Activated naive CD4-positive, alpha-beta T cell treated with anti-CD3 and anti-CD28 coated beads for 36 hours (primary cell): ENCODE measurements at regions not wholly inside any gene's neighbourhood (a gene's known extent, or its start where the extent isn't known, plus 50 kb on each side); places are given as distances from the start of the nearest gene placed in this dataset.

Experiments
- CTCF ChIA-PET: fragments of 350-600 bp; sonication (Branson Sonifier 250); formaldehyde crosslinking; loops from one replicate; lab custom pipeline; 2021; ENCODE audit warnings: antibody characterized with exemption; lab: Charles Lee
- DNase-seq: peaks from one replicate; pipeline ENCODE4 v3.0.0-alpha.2; 2020
- H3K27ac Mint-ChIP-seq: one replicate; pipeline ENCODE4 v1.8.0; 2021; ENCODE audit warnings: mild to moderate bottlenecking, mixed read lengths
- H3K27me3 Mint-ChIP-seq: one replicate; pipeline ENCODE4 v1.8.0; 2021; ENCODE audit warnings: low read depth, mixed read lengths
- H3K36me3 Mint-ChIP-seq: one replicate; pipeline ENCODE4 v1.8.0; 2021; ENCODE audit warnings: low read depth, mixed read lengths
- H3K4me1 Mint-ChIP-seq: one replicate; pipeline ENCODE4 v1.8.0; 2021; ENCODE audit warnings: low read depth, mixed read lengths
- H3K4me3 Mint-ChIP-seq: one replicate; pipeline ENCODE4 v1.8.0; 2021; ENCODE audit warnings: mild to moderate bottlenecking, moderate library complexity, mixed read lengths
- H3K9me3 Mint-ChIP-seq: one replicate; pipeline ENCODE4 v1.8.0; 2021; ENCODE audit warnings: mixed read lengths
- intact Hi-C: fragments of 100-400 bp; cut with micrococcal nuclease; formaldehyde crosslinking; loops from one replicate; pipeline ENCODE4 v1.15.1; 2023

DNA sequence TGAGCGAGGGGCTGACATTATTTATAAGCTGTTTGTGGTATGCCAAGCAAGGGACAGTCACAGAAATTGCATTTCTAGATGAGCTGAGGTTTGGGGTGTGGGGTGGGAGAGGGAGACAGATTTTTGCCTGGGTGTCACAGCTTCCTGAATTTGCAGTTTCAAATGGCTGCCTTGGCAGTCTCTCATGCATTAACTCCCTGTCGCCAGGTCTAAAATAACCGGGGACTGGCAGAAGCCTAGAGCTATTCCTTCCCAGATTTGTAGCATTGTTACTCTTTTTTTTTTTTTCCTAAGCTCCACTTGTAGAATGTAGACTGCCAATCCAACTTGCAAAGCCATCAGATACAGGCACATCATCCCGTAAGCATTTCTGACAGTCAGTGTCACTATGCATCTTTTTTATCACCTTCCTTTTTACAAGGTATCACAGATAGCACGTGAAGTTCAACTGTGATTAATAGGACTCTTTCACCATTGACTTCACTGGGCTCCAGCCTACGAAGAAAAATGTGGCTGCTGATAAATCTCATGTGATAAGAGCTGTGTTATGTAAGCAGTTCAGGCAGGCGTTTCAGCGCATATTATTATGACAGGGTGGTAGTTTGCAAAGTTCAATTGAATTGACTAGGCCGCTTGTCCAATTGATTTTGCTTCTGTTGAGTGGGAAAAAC is 130.7 kb upstream of the CELF2 start:
- H3K4me3 Mint-ChIP-seq, result no peak overlapping the region
- peaks cover 16% of the 10 kb centered on the region for H3K9me3 Mint-ChIP-seq
- peaks cover 6% of the 10 kb centered on the region for H3K27me3 Mint-ChIP-seq
- CTCF ChIA-PET, result no interaction called here
- intact Hi-C loops, result no loop called here
- H3K27ac Mint-ChIP-seq, result no peak overlapping the region
- no peak for DNase-seq
- H3K36me3 Mint-ChIP-seq, result no peaks in the 10 kb centered on the region
- H3K4me1 Mint-ChIP-seq, result no peaks in the 10 kb centered on the region

- intact Hi-C loops, result no loop called here
- H3K9me3 Mint-ChIP-seq, result no peaks in the 10 kb centered on the region
- no peak overlapping the region for H3K27ac Mint-ChIP-seq
- CTCF ChIA-PET, result no interaction called here
- no peaks in the 10 kb centered on the region for H3K4me1 Mint-ChIP-seq
- no peaks in the 10 kb centered on the region for H3K36me3 Mint-ChIP-seq
- no peak overlapping the region for H3K4me3 Mint-ChIP-seq
- DNase-seq, result no peak
- peaks cover 6% of the 10 kb centered on the region for H3K27me3 Mint-ChIP-seq
Observed at GRCh38 chr10:10891124-10892082, 126.3 kb upstream of the CELF2 start.

- peaks cover 4% of the 10 kb centered on the region for H3K27me3 Mint-ChIP-seq
- no peak overlapping the region for H3K27ac Mint-ChIP-seq
- intact Hi-C loops, result no loop called here
- no peaks in the 10 kb centered on the region for H3K36me3 Mint-ChIP-seq
- no peak overlapping the region for H3K4me3 Mint-ChIP-seq
- H3K9me3 Mint-ChIP-seq, result no peaks in the 10 kb centered on the region
- no peaks in the 10 kb centered on the region for H3K4me1 Mint-ChIP-seq
- CTCF ChIA-PET, result no interaction called here
- no peak for DNase-seq
Observed at GRCh38 chr10:10892290-10892875, 125.3 kb upstream of the CELF2 start.

DNA sequence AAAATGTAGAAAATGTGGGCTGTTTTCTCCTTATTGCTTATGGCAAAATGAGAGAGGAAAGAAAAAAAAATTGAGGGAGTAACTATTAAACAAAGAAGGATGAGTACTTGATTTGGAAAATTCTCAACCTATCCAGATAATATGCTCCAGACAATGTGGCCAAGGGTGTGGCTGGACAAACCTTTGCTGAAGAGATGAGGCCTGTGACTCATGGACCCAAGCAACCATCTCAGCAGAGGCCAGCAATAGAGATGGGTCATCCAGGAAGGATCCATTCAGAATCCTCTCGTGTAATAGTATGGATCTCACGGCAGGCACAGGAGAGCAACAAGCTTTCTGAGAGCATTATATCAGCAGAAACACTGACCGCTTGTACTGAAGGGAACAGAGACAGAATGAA is 120.3 kb upstream of the CELF2 start:
- H3K4me3 Mint-ChIP-seq, result no peak overlapping the region
- no peak for DNase-seq
- intact Hi-C loops, result no loop called here

DNA sequence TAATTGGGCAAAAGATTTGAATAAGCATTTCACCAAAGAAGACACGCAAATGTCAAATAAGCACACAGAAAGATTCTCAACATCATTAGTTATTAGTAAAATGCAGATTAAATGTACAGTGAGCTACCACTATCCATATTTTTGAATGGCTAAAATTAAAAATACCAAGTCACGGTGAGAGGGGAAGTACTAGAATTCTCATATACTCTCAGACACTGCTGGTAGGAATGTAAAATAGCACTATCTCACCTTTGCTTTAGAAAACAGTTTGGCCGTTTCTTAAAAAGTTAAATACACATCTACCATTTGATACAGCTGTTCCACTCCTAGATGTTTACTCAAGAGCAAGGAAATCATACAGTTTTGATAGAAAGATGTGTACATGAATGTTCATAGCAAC is 115.8 kb upstream of the CELF2 start:
- Mint-ChIP-seq H3K4me1 (no peaks in the 10 kb centered on the region), H3K27ac (no peak overlapping the region), H3K36me3 (no peaks in the 10 kb centered on the region), H3K9me3 (no peaks in the 10 kb centered on the region), H3K4me3 (no peak overlapping the region), H3K27me3 (peaks cover under 1% of the 10 kb centered on the region)
- CTCF ChIA-PET, result no interaction called here
- intact Hi-C loops, result no loop called here
- DNase-seq, result no peak

More for the DNA sequence above, 120.3 kb upstream of the CELF2 start:
- no peaks in the 10 kb centered on the region for H3K27me3 Mint-ChIP-seq
- CTCF ChIA-PET, result no interaction called here
- no peaks in the 10 kb centered on the region for H3K4me1 Mint-ChIP-seq
- no peaks in the 10 kb centered on the region for H3K9me3 Mint-ChIP-seq
- no peaks in the 10 kb centered on the region for H3K36me3 Mint-ChIP-seq
- H3K27ac Mint-ChIP-seq, result no peak overlapping the region

DNA sequence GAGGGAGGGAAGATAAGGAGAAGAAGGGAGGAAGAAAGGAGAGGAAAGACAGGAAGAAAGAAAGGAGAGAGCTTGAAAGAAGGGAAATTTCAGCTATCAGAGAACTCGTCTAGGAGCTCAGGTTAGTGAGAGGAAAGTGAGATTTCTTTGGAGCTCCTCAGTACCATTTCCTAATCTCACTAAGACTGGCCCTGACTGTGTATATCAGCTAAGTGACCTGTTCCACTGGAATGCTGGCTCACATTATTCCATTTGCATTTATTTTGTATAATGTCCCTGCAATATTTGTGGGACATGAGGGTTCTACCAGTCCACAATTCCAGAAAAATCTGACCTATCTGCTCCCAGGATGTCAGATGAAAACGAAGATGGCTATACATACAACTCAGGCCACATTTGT is 114.7 kb upstream of the CELF2 start:
- Mint-ChIP-seq H3K27me3 (peaks cover 2% of the 10 kb centered on the region), H3K9me3 (no peaks in the 10 kb centered on the region)

DNA sequence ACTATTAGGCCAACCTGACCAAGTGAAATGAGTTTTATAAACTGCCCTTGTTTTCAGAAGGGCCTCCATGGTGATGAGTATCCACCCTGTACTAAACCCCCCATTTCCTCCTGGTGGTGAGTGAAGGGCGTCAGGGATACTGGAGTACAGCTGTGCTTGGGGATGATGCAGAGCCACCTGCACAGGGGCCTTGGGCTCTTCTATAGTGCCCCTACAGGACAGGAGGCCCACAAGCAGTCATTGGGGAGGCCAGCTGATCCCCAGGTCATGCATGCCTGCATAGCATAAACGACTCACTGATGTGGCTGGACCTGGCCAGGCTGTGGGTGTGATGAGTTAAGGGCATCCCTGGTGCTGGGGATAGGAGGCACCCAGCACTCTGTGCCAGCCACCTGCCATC is 114.1 kb upstream of the CELF2 start:
- Mint-ChIP-seq H3K4me1 (no peaks in the 10 kb centered on the region), H3K27me3 (peaks cover 2% of the 10 kb centered on the region), H3K4me3 (no peak overlapping the region), H3K27ac (no peak overlapping the region), H3K36me3 (no peaks in the 10 kb centered on the region), H3K9me3 (no peaks in the 10 kb centered on the region)
- intact Hi-C loops, result no loop called here
- DNase-seq, result no peak
- CTCF ChIA-PET, result no interaction called here

More for the DNA sequence above, 114.7 kb upstream of the CELF2 start:
- intact Hi-C loops, result no loop called here
- CTCF ChIA-PET, result no interaction called here
- DNase-seq, result no peak
- H3K27ac Mint-ChIP-seq, result no peak overlapping the region
- no peak overlapping the region for H3K4me3 Mint-ChIP-seq
- H3K4me1 Mint-ChIP-seq, result no peaks in the 10 kb centered on the region
- no peaks in the 10 kb centered on the region for H3K36me3 Mint-ChIP-seq

DNA sequence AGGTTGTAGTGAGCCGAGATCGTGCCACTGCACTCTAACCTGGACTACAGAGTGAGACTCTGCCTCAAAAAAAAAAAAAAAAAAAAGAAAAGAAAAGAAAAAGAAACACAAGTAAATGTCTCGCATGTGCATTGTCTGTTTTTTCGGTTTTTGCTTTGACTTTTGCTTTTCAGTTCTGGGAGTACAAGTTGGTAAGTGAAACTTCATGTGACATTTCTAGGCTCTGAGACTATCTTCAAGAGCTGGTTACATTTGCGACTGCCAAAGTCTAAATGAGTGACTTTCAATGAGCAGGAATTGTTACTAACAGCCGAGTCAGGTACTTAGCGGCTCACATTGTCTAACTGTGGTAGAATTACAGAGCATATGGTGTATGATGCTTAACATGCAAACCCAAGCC is 107.0 kb upstream of the CELF2 start:
- Mint-ChIP-seq H3K4me3 (no peak overlapping the region), H3K36me3 (no peaks in the 10 kb centered on the region), H3K27me3 (peaks cover 7% of the 10 kb centered on the region), H3K27ac (no peak overlapping the region), H3K9me3 (no peaks in the 10 kb centered on the region), H3K4me1 (no peaks in the 10 kb centered on the region)
- CTCF ChIA-PET, result no interaction called here
- no peak for DNase-seq
- intact Hi-C loops, result no loop called here

GRCh38 chr10:10911035-10911434 is 106.6 kb upstream of the CELF2 start:
- H3K27me3 Mint-ChIP-seq, result peaks cover 7% of the 10 kb centered on the region
- H3K4me3 Mint-ChIP-seq, result no peak overlapping the region
- H3K9me3 Mint-ChIP-seq, result no peaks in the 10 kb centered on the region
- no peaks in the 10 kb centered on the region for H3K36me3 Mint-ChIP-seq
- H3K27ac Mint-ChIP-seq, result no peak overlapping the region
- intact Hi-C loops, result no loop called here
- no peak for DNase-seq
- CTCF ChIA-PET, result no interaction called here
- H3K4me1 Mint-ChIP-seq, result no peaks in the 10 kb centered on the region

DNA sequence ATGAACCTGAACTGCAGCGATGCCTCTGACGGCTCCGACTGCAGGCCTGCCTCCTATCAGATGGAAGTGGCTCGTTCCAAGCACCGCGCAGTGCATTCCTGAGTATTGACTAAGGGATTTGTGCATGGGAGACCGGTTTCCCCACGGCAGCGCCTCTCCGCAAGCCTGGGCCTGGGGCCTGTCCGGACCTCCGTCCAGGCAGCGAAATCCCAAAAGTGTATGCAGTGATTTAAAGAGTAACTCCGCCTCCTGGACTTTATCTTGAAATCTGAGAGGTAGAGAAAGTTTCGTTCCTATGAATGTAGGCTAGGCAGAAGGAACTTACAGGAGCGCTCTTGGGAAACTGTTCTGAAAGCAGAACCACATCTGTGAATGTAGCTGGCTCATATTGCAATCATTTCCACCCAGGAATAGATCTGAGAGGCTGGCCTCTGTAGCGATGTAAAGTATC is 106.2 kb upstream of the CELF2 start:
- peaks cover 7% of the 10 kb centered on the region for H3K27me3 Mint-ChIP-seq
- DNase-seq, result no peak

GRCh38 chr10:10914144-10914543 is 103.5 kb upstream of the CELF2 start:
- DNase-seq, result no peak
- H3K27ac Mint-ChIP-seq, result no peak overlapping the region
- H3K9me3 Mint-ChIP-seq, result no peaks in the 10 kb centered on the region
- CTCF ChIA-PET, result no interaction called here
- intact Hi-C loops, result no loop called here
- no peaks in the 10 kb centered on the region for H3K36me3 Mint-ChIP-seq
- no peaks in the 10 kb centered on the region for H3K4me1 Mint-ChIP-seq
- H3K27me3 Mint-ChIP-seq, result peaks cover 5% of the 10 kb centered on the region
- no peak overlapping the region for H3K4me3 Mint-ChIP-seq

More for the DNA sequence above, 106.2 kb upstream of the CELF2 start:
- Mint-ChIP-seq H3K27ac (no peak overlapping the region), H3K4me3 (no peak overlapping the region), H3K9me3 (no peaks in the 10 kb centered on the region), H3K36me3 (no peaks in the 10 kb centered on the region), H3K4me1 (no peaks in the 10 kb centered on the region)
- CTCF ChIA-PET, result no interaction called here
- intact Hi-C loops, result no loop called here

- Mint-ChIP-seq H3K4me3 (no peak overlapping the region), H3K4me1 (no peaks in the 10 kb centered on the region), H3K27ac (no peak overlapping the region), H3K27me3 (peaks cover 2% of the 10 kb centered on the region), H3K9me3 (no peaks in the 10 kb centered on the region), H3K36me3 (no peaks in the 10 kb centered on the region)
- no peak for DNase-seq
- CTCF ChIA-PET, result interaction anchor here (0.7 kb wide), 1 partner anchor 1746 kb away, joined by 6 read pairs; no protein-coding TSS in a partner anchor
- intact Hi-C loops, result no loop called here
Observed at GRCh38 chr10:10915215-10915614, 102.5 kb upstream of the CELF2 start.
